Activated CD8-positive, alpha-beta memory T cell treated with anti-CD3 and anti-CD28 coated beads, Interleukin-2, amount 50 U/mL, for 48 hours (primary cell): ENCODE measurements at regions not wholly inside any gene's neighbourhood (a gene's known extent, or its start where the extent isn't known, plus 50 kb on each side); places are given as distances from the start of the nearest gene placed in this dataset.

ENCODE experiments used
- DNase-seq: peaks from one replicate; pipeline ENCODE4 v3.0.0-alpha.2; 2020

GRCh38 chr4:36997727-36998126, 246.8 kb upstream of the NWD2 start:
- DNase-seq: no peak

DNA sequence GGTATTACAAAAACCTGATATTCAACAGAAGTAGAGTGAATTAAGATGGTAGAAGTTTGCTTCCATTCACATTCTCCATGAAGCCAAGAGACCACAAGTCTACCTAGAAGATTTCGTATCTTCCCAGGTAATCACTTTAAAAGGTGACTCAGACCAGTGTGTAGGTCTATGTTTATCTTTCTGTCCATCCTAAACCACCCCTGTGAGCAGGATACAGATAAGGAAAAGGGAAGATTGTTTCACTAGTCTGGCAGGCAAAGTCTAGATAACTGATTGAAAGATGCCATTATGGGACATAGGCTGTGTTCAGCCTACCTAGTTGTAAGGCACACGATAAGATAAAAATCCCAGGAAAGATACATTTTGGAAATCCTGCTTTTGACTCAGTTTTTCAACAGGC, 244.3 kb upstream of the NWD2 start:
- DNase-seq: no peak

DNA sequence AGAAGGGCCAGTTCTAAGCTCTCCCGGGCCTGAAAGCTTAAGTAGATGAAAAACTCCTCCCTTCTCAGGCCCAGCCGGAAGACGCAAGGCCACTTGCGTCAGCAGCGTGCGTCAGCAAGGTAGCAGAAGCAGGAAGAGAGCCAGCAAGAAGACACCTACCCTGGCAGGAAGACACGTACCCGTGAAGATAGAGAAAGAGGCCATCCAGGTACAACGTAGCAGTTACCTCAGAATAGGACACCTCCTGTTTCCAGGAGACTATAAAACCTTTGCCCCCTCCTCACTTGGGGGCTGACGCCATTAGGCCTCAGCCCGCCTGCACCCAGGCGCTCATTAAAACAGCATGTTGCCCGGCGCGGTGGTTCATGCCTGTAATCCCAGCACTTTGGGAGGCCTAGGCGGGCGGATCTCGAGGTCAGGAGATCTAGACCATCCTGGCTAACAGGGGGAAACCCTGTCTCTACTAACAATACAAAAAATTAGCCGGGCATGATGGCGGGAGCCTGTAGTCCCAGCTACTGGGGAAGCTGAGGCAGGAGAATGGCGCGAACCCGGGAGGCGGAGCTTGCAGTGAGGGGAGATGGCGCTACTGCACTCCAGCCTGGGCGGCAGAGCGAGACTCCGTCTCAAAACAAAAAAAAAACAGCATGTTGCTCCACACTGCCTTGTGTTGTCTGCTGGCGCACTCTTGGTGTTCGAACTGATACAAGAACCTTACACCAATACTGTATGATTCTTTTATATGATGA, 242.7 kb upstream of the NWD2 start:
- DNase-seq: no peak

DNA sequence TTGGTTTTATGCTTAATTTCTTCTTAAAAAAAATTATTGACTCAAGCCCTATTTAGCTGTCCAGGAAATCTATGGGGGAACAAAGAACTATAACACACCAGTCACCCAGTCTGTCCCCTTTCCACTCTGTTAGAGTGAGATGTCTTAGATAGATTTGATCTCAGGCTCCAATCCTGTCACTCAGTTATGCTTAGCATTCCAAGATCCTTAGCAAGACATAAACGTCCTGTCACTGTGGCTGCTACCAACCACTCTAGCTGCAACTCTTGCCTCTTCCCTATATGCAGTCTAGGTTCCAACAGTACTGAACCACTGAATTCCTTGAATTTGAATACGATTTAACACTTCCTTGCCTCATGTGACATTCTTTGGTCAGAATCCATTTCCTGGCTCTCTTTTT, 241.9 kb upstream of the NWD2 start:
- no peak for DNase-seq

- DNase-seq: no peak
Measured at GRCh38 chr4:37008199-37008598, 236.3 kb upstream of the NWD2 start.

DNA sequence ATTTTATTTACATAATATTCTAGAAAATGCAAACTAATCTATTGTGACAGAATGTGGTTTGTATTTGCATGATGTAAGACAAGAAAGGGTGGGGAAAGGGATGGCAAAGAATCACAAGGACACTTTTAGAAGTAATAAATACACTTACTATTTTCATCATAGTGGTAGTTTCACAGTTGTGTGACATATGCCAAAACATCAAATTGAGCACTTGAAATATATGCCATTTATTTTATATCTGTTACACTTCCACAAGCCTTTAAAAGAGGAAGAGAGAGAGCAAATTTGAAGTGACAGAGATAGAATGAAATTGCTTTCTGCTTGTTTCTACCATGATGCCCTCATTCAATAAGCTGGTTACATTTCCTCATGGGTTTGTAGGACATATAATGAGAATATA, 230.0 kb upstream of the NWD2 start:
- no peak for DNase-seq

DNA sequence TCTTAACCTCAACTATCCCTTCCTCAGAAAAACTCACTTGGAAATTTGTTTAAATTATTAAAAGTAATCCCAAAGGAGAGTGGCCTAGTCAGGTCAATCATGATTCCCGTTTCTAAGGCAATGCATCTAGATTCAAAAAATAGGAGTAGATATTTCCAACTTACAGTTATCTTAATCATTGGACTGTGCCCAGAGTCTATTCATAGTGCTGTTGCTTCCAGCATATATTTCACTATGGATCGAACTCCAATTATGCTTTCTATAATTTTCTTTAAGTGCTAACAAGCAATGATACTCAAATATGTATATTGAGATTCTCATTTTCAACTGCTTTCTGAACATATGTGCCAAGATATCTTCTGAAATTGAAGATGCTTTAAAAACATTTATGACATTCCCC, 229.2 kb upstream of the NWD2 start:
- DNase-seq: no peak

GRCh38 chr4:37023504-37023903, 221.0 kb upstream of the NWD2 start:
- no peak for DNase-seq

DNA sequence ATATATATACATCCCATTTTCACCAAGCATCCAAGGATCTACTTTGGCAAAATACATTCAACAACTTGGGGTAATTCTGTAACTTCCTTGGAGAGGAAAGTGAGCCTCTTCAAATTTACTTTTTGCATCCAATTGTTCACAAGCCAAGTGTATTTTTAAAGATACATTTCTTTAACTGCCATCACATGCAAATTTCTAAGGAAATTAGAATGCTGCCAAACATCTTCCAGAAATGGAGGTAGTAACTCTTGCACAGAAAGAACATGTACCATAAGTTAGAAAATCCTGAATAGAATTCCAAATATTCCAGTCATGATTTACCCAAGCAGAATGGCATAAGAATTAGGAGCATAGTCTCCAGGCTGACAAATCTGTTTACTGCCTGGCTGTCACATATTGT, 220.5 kb upstream of the NWD2 start:
- no peak for DNase-seq

GRCh38 chr4:37040816-37041215, 203.7 kb upstream of the NWD2 start:
- no peak for DNase-seq

DNA sequence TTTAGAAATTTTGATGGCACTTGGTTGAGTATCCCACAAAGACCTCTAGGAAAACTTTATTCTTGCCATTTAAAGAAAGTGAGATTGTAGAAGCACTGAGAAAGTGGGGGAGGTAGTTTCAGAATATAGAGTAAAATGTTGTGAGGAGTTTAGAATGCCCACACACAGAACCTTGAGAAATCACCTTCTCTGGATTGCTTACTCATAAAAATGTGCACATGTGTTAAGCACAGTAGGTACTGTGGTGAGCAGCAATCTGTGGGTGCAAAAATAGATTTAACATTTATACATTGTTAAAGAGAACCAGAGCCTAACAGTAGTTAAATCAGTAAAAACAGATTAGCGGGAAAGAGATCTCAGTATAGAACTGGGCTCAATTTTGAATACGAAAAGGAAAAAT, 201.2 kb upstream of the NWD2 start:
- DNase-seq: no peak

- no peak for DNase-seq
Measured at GRCh38 chr4:37051111-37051510, 193.4 kb upstream of the NWD2 start.

- DNase-seq: no peak
Measured at GRCh38 chr4:37051866-37052265, 192.7 kb upstream of the NWD2 start.

DNA sequence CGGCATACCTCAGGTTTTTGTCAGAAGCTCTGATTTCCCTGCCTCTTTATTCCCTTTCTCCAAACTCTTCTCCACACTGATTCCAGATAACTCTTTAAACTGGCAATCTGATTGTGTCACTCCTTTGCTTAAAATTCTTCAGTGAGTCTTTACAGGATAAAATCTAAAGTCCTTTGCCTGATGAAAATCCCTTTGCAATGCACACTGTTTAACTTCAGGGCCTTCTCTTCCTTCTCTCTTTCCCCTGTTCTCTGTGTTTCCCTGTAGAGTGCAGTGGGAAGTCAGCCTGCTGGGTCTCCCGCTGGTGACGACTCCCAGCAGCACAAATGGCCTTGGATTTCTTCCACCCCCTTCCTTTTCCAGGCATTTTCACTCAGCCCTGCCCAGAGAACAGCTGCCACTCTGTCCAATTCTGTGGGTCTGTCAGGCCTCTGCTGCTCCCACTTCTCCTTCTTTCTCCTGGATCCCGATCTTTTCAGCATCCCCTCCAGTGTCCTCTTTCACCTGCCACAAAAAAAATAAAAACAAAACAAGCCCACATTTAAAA, 189.9 kb upstream of the NWD2 start:
- no peak for DNase-seq

DNA sequence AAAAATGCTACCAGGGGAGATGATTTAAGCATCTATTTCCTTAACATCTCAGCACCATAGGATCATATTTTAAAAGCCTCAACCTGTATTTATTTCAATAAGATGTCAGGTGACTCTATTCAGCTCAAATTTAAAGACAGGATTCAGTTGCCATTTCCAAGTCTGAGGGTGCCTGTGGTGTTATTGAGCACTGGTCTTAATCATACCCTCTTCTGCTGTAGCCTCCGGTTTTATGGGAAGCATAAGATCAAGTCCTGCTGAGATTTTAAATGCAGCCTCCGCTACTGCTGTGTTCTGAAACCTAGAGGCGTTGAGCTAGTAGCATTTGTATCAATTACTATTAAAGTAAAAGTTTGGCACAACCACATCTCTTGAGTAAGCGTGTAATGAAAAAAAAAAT, 185.7 kb upstream of the NWD2 start:
- DNase-seq: no peak

DNA sequence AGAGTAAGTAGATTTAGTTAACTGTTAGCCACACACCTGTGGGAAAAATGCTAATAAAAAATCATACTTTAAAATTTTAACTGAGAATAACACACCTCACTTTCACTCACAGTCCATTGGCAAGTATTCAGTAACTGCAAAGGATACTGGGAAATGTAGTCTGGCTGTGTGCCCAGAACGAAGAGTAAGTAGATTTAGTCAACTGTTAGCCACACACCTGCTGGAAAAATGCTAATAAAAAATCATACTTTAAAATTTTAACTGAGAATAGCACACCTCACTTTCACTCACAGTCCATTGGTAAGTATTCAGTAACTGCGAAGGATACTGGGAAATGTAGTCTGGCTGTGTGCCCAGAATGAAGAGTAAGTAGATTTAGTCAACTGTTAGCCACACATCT, 178.4 kb upstream of the NWD2 start:
- no peak for DNase-seq

DNA sequence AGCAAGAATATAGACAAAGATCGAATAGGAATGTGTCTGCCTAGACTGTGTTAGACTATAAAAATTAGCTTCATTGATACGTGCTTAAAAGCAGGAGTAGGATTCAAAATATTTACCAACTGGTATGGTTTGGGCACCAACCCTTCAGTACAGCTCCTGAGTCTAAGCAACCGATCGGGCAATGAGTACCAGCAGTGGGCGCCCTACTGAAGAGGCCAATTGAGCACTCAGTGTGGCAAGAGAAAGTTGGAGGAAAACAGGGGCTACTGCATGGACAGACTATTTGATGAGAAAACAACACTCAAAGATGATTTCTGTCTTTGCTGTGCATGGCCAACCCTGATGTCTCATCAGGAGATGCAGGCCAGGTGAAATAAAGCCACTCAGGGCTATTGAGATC, 176.0 kb upstream of the NWD2 start:
- DNase-seq: no peak

- no peak for DNase-seq
Measured at GRCh38 chr4:37070041-37070440, 174.5 kb upstream of the NWD2 start.

GRCh38 chr4:37071576-37071975, 173.0 kb upstream of the NWD2 start:
- no peak for DNase-seq

DNA sequence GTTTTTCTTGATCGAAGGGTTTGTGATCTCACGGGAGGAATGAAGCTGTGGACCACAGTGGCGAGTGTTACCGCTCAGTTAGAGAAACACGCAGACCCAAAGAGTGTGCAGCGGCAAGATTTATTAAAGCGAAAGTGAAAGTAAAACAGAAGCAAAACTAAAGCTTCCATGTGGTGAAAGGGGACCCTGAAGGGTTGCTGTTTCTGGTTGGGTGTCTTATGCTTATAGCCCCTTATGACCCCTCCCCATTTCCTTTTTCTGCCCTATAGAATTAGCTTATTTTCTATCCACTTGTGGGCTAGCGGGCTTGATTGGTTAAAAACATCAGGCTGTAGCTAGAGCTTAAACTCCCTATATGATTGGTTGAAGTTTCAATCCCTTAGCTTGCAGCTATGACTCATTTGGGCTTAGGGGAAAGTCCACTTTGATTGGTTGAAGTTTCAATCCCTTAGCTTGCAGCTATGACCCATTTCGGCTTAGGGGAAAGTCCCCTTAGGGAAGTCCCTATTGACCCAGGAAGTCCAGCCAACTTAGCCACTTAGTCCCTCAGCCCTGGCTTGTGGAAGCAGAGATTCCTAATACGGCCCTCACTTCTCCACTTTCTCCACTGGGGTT, 171.2 kb upstream of the NWD2 start:
- DNase-seq: no peak

DNA sequence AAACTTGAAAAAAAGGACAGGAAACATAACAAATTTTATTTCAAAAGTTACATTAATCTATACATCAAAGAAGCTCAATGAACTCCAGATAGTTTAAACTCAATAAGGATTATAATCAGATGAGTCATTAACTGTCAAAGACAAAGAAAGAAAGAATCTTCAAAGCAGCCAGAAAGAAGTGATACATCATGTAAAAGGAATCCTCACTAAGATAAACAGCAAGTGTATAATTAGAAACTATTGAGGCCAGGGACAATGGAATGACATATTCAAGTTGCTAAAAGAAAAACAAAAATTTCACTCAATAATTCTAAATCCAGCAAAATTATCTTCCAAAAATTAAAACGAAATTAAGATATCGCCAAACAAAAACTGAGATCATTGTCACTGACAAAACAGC, 161.6 kb upstream of the NWD2 start:
- DNase-seq: no peak

DNA sequence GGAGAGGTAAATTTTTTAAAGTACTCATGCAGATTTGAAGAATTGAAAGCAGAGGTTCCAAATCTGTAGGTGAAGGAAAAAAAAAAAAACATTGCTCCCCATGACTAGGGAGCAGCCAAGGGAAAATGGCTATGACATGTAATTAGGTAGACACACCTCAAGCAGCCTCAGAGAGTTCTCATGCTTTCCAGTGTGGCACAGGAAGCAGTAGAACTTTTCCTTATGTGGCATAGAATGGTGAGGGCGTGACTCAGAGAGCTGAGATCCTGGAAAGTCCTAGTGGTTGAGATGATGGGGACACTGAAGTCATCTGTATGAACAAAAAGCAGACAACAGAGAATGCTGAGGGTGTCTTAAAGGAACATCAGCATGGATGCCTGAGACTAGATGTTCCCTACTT, 148.6 kb upstream of the NWD2 start:
- DNase-seq: no peak

- DNase-seq: no peak
Measured at GRCh38 chr4:37101182-37101581, 143.4 kb upstream of the NWD2 start.

- DNase-seq: no peak
Measured at GRCh38 chr4:37101686-37102085, 142.9 kb upstream of the NWD2 start.

DNA sequence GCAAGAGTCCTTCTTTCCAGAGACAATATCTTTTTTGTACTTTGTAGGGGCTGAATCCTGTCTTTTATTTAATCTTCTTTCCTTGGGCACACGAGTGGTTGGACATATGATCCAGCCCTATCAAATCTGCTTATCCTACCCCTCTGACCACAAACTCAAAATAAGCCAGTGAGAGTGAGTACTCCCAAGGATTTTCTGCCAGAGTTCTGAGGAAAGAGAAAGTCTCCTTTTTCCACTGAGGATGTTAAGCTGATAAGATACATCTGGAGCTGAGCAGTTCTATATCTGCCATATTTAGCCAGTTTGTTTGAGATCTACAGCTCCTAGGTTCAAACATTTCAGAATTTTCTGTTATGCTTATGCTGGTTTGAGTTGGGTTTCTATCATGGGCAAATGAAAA, 134.8 kb upstream of the NWD2 start:
- no peak for DNase-seq
